HG03025 (cell line): ENCODE measurements at regions not wholly inside any gene's neighbourhood (a gene's known extent, or its start where the extent isn't known, plus 50 kb on each side); places are given as distances from the start of the nearest gene placed in this dataset.

ENCODE experiments used
- ATAC-seq: cut with Tn5 transposase; IDR thresholded peaks from one replicate; pipeline ENCODE4 v1.9.1; 2021; ENCODE audit warnings: mild to moderate bottlenecking, moderate library complexity; ENCODE audit not compliant: unreplicated experiment, low FRiP score

GRCh38 chr9:12566404-12567090 lies 126.6 kb upstream of the TYRP1 start:
- no peak for ATAC-seq

GRCh38 chr9:12584656-12585522 lies 108.3 kb upstream of the TYRP1 start:
- no peak for ATAC-seq

- no peak for ATAC-seq
Observed at GRCh38 chr9:12595400-12595799, 97.8 kb upstream of the TYRP1 start.

- no peak for ATAC-seq
Observed at GRCh38 chr9:12604164-12604821, 88.9 kb upstream of the TYRP1 start.

- no peak for ATAC-seq
Observed at GRCh38 chr9:12612211-12612770, 80.9 kb upstream of the TYRP1 start.

DNA sequence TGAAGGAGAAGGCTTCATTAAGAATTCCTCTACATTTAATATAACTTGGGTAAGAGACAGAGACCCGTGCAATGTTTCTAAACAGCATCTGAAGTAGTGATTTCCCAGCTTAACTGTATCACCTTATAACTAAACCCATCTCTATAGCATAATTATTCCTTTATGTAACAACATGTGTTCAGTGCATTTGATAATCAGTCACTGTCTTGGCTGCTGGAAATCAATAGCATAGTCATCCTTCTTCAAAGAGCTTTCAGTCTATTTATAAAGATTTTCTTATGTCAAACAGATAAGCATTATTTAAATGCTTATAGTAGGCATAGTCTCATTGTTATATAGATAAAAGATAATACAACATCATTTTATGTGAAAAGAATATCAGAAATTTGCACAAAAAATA lies 80.1 kb upstream of the TYRP1 start:
- no peak for ATAC-seq

GRCh38 chr9:12614488-12614887 lies 78.7 kb upstream of the TYRP1 start:
- ATAC-seq, result no peak

DNA sequence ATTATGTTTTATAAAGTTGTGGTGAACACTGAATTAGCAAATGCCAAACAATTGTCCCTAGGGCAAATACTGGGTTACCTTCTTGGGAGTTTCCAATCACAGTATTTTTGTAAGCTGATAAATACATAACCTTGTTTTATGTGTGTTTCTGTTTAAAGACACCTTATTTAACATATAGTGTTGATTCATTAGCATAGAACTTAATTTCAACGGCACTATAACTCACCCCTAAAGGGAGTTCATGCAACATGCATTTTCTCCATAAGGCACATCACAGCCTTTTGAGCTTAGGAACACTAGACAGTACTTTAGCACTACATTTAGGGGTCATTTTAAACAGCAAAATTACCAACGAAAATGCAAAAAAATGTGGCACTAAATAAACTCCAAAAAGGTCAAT lies 74.2 kb upstream of the TYRP1 start:
- no peak for ATAC-seq

DNA sequence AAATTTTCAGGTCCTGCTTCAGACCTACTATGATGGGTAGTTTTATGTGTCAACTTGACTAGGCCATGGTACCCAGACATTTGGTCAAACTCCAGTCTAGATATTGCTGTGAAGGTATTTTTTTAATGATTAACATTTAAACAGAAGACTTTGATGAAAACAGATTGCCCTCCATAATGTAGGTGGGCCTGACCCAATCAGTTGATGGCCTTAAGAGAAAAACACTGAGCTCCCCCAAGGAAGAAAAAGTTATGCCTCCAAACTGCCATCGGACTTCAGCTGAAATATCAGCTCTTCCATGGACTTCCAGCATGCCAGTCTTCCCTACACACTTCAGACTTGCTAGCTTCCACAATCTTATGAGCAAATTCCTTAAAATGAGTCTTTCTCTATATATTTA lies 67.3 kb upstream of the TYRP1 start:
- ATAC-seq, result no peak

DNA sequence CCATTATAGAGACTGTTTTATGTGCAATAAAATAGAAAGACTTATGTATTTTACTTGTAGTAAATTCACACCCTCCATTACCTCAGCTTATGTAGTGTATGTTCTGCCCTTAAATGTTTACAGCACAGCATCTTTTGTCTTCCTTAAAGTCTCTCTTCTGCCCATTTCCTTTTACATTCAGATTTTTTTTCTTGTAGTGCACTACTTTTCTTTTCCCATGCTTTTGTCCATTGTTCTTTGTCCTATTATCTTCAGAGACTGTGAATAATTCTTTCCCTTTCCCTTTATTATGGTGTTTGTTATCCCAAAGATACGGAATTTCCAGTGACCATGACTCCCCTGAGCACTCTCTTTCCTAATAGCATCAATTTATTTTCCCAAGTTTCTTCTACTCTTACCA lies 66.1 kb upstream of the TYRP1 start:
- no peak for ATAC-seq

GRCh38 chr9:12628546-12628945 lies 64.6 kb upstream of the TYRP1 start:
- no peak for ATAC-seq

GRCh38 chr9:12629067-12629466 lies 64.1 kb upstream of the TYRP1 start:
- no peak for ATAC-seq

DNA sequence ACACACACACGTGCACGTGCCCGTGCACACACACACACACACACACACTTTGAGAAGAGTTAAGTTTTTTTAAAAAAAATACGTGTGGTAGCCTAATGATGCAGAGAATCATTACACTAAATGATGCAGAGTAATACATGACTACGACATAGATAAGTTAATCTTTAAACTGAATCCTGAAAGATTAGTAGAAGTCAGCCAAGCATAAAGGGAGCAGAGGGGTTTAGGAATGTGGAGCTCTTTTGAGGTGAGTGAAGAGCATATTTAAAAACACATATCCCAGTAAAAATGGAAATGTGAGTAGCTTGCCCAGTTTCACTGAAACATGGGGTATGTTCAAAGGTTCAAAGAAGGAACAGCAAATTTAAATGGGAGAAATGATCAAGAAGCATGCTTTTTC lies 61.3 kb upstream of the TYRP1 start:
- ATAC-seq, result no peak

- no peak for ATAC-seq
Observed at GRCh38 chr9:12633016-12633765, 60.0 kb upstream of the TYRP1 start.

DNA sequence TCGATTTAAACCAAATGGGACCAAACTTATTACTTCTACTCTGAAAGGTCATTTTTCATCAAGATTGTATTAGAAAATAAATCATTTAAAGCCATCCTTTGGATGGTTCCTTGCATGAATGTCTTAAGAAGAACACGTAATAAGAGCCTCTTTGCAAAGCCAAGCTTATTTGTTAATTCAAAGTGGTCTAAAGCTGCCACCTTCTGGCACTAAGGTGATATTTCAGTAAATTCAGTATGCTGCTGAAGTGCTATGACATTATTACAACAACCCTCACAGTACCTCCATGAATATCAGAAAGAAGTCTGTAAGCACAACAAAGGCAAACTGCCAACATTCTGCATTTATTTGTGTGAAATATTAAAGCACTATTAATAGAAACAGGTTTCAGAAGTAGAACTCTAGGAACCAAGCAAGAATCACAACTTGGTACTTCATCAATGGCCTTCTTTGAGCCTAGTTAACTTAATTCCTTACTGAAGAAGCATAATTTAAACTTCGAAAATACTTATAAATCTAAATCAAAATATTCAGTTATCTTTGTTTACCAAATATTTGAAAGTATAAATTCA lies 53.1 kb upstream of the TYRP1 start:
- no peak for ATAC-seq

- ATAC-seq, result no peak
Observed at GRCh38 chr9:12640866-12641636, 52.1 kb upstream of the TYRP1 start.
